ENCODE measurements at regions not wholly inside any gene's neighbourhood (a gene's known extent, or its start where the extent isn't known, plus 50 kb on each side); places are given as distances from the start of the nearest gene placed in this dataset.

DNA sequence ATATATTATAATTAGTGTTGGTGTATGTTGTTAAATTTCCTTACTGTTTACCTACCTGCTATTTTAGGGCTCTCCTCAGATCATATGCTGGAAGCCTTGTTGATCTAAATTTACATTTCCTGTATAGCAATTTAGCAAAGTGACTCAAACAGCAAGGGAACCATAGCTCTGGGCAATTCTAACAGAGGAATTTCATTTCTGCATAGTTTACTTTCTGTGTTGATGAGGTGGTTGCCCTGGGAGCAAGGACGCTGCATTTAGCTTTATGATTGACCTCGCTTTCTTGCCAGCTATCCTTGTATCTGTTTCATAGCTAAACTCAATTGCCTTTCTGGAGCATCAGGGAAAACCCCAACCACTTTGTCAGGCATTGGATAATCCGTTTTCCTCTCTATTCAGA, 810.8 kb downstream of the GRIK2 start:
- Histone ChIP-seq H3K27me3 (ENCODE audit: control insufficient read depth in 3 of 3, insufficient read depth in 3 of 3, low read length in 3 of 3) (no peaks in the 10 kb centered on the region), H3K36me3 (ENCODE audit: control insufficient read depth in 3 of 3, insufficient read depth in 3 of 3, low read length in 3 of 3) (no peaks in the 10 kb centered on the region), H3K4me1 (ENCODE audit: control insufficient read depth in 3 of 3, insufficient read depth in 3 of 3, low read length in 3 of 3) (no peaks in the 10 kb centered on the region), H3K9me3 (ENCODE audit: control insufficient read depth in 3 of 3, low read length in 3 of 3) (peaks cover 0 to 2% (median 0%) of the 10 kb centered on the region in 3 donors), H3K27ac (ENCODE audit: low read depth, low read length) (no peak overlapping the region), H3K9ac (ENCODE audit: low read depth in 1 of 3, low read length in 3 of 3) (no peak overlapping the region), H3K4me3 (ENCODE audit: low read length in 3 of 3) (no peak overlapping the region)

DNA sequence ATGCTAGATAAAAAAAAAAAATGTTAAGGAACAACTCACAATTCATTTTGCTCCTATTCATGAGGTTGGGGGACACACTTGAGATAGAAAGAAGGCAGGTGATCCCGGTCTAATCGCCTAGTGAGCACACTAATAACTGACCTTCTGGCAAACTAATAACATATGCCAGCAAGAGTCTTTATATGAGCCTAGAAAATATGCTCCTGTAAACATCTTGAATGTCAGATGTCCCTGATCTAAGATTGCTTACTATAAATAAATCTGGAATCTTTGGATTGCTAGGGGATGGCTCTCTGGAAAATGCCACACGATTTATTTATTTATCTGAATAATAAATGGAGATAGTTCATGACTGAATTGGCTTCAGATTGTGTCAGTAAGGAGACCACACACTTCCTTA, 821.9 kb downstream of the GRIK2 start:
- Histone ChIP-seq H3K27me3 (ENCODE audit: control insufficient read depth in 3 of 3, insufficient read depth in 3 of 3, low read length in 3 of 3) (no peaks in the 10 kb centered on the region), H3K4me1 (ENCODE audit: control insufficient read depth in 3 of 3, insufficient read depth in 3 of 3, low read length in 3 of 3) (no peaks in the 10 kb centered on the region), H3K27ac (ENCODE audit: low read depth, low read length) (peak overlapping the region; percentile 73), H3K9ac (ENCODE audit: low read depth in 1 of 3, low read length in 3 of 3) (peak overlapping the region in 1 of 3 donors; percentile 38), H3K4me3 (ENCODE audit: low read length in 3 of 3) (peak overlapping the region in 2 of 3 donors; percentile 19 to 56), H3K36me3 (ENCODE audit: control insufficient read depth in 3 of 3, insufficient read depth in 3 of 3, low read length in 3 of 3) (no peaks in the 10 kb centered on the region), H3K9me3 (ENCODE audit: control insufficient read depth in 3 of 3, low read length in 3 of 3) (no peaks in the 10 kb centered on the region)

DNA sequence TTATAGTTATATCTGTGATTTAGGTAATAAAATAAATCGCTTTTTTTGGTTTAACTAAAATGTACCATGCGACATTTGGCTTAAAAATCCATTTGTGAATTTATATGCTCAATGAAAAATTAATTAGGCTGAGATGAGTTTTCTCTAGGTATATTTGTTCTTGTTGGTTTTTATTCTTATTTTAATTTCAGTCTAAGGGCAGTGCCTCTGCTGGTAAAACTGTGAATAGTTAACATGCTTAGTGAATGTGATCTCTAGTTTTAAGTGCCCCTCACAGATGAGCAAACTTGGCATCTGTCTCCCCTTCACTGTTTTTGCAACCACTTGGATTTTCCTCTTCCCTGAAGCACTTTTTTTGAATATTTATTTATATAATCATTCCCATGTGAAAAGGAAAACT, 822.7 kb downstream of the GRIK2 start:
- H3K4me1 ChIP-seq (ENCODE audit: control insufficient read depth in 3 of 3, insufficient read depth in 3 of 3, low read length in 3 of 3), result no peaks in the 10 kb centered on the region
- H3K36me3 ChIP-seq (ENCODE audit: control insufficient read depth in 3 of 3, insufficient read depth in 3 of 3, low read length in 3 of 3), result no peaks in the 10 kb centered on the region
- no peak overlapping the region for H3K27ac ChIP-seq (ENCODE audit: low read depth, low read length)
- no peaks in the 10 kb centered on the region for H3K9me3 ChIP-seq (ENCODE audit: control insufficient read depth in 3 of 3, low read length in 3 of 3)
- no peak overlapping the region for H3K9ac ChIP-seq (ENCODE audit: low read depth in 1 of 3, low read length in 3 of 3)
- no peak overlapping the region for H3K4me3 ChIP-seq (ENCODE audit: low read length in 3 of 3)
- H3K27me3 ChIP-seq (ENCODE audit: control insufficient read depth in 3 of 3, insufficient read depth in 3 of 3, low read length in 3 of 3), result no peaks in the 10 kb centered on the region

DNA sequence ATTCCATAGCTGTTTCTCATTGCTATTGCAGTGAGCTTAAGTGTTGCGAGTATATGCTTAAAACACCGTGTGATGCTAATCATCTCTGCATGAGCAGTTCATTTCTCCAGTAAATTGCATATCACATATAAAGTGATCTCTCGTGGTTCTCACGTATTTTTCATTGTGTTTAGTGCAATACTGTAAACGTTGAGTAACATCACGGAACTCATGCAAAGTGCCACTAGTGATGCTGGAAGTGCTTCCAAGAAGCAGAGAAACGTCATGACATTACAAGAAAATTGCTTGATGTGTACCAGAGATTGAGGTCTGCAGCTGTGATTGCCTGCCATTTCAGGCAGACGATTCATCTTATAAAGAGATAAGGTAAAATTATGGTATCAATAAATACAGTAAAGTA, 830.4 kb downstream of the GRIK2 start:
- Histone ChIP-seq H3K4me3 (ENCODE audit: low read length in 3 of 3) (no peak overlapping the region), H3K36me3 (ENCODE audit: control insufficient read depth in 3 of 3, insufficient read depth in 3 of 3, low read length in 3 of 3) (no peaks in the 10 kb centered on the region), H3K27me3 (ENCODE audit: control insufficient read depth in 3 of 3, insufficient read depth in 3 of 3, low read length in 3 of 3) (no peaks in the 10 kb centered on the region), H3K27ac (ENCODE audit: low read depth, low read length) (no peak overlapping the region), H3K9ac (ENCODE audit: low read depth in 1 of 3, low read length in 3 of 3) (no peak overlapping the region), H3K9me3 (ENCODE audit: control insufficient read depth in 3 of 3, low read length in 3 of 3) (no peaks in the 10 kb centered on the region), H3K4me1 (ENCODE audit: control insufficient read depth in 3 of 3, insufficient read depth in 3 of 3, low read length in 3 of 3) (no peaks in the 10 kb centered on the region)

DNA sequence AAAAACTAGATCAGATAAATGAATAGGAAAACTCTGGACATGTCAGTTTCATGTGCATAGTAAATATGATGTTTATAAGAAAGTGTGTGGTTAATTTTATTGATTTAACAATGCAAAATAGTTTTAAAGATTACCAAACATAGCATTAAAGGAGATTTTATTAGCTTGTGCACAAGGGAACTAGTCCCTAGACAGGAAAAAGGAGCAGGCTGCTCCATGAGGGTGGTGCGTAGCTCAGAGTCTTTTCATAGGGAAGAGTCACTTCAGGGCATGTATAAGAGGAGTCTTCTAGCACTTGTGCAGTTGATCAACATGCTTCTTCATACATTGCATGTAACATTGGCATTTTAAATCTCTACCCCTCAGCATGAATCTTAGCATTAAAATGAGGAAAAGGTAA, 835.8 kb downstream of the GRIK2 start:
- no peaks in the 10 kb centered on the region for H3K27me3 ChIP-seq (ENCODE audit: control insufficient read depth in 3 of 3, insufficient read depth in 3 of 3, low read length in 3 of 3)
- no peaks in the 10 kb centered on the region for H3K9me3 ChIP-seq (ENCODE audit: control insufficient read depth in 3 of 3, low read length in 3 of 3)
- no peak overlapping the region for H3K9ac ChIP-seq (ENCODE audit: low read depth in 1 of 3, low read length in 3 of 3)
- H3K4me1 ChIP-seq (ENCODE audit: control insufficient read depth in 3 of 3, insufficient read depth in 3 of 3, low read length in 3 of 3), result no peaks in the 10 kb centered on the region
- H3K36me3 ChIP-seq (ENCODE audit: control insufficient read depth in 3 of 3, insufficient read depth in 3 of 3, low read length in 3 of 3), result no peaks in the 10 kb centered on the region
- no peak overlapping the region for H3K27ac ChIP-seq (ENCODE audit: low read depth, low read length)
- H3K4me3 ChIP-seq (ENCODE audit: low read length in 3 of 3), result no peak overlapping the region
